ENCODE measurements at regions not wholly inside any gene's neighbourhood (a gene's known extent, or its start where the extent isn't known, plus 50 kb on each side); places are given as distances from the start of the nearest gene placed in this dataset.
"Not testable (repeated sequence)": the region's sequence is repeated elsewhere in the genome, so short reads cannot be mapped to it uniquely, and the experiment has no call there.

- no peaks in the 10 kb centered on the region for H3K36me3 Mint-ChIP-seq
- H3K9me3 Mint-ChIP-seq: peaks cover 0 to 3% of the 10 kb centered on the region in 2 donors
- H3K4me1 Mint-ChIP-seq: no peaks in the 10 kb centered on the region
- no peak overlapping the region for H3K4me3 Mint-ChIP-seq
- no peaks in the 10 kb centered on the region for H3K27me3 Mint-ChIP-seq
- ATAC-seq (replicated peaks): no peak
- H3K27ac Mint-ChIP-seq: no peak overlapping the region
- no peak for DNase-seq
Measured at GRCh38 chr1:232704256-232704655, 74.3 kb upstream of the SIPA1L2 start.

- H3K4me1 Mint-ChIP-seq: no peaks in the 10 kb centered on the region
- no peaks in the 10 kb centered on the region for H3K27me3 Mint-ChIP-seq
- ATAC-seq (replicated peaks): no peak
- H3K4me3 Mint-ChIP-seq: no peak overlapping the region
- H3K9me3 Mint-ChIP-seq: peaks cover 0 to 3% of the 10 kb centered on the region in 2 donors
- H3K36me3 Mint-ChIP-seq: no peaks in the 10 kb centered on the region
- DNase-seq: no peak
- H3K27ac Mint-ChIP-seq: no peak overlapping the region
Measured at GRCh38 chr1:232704694-232705680, 75.1 kb upstream of the SIPA1L2 start.

DNA sequence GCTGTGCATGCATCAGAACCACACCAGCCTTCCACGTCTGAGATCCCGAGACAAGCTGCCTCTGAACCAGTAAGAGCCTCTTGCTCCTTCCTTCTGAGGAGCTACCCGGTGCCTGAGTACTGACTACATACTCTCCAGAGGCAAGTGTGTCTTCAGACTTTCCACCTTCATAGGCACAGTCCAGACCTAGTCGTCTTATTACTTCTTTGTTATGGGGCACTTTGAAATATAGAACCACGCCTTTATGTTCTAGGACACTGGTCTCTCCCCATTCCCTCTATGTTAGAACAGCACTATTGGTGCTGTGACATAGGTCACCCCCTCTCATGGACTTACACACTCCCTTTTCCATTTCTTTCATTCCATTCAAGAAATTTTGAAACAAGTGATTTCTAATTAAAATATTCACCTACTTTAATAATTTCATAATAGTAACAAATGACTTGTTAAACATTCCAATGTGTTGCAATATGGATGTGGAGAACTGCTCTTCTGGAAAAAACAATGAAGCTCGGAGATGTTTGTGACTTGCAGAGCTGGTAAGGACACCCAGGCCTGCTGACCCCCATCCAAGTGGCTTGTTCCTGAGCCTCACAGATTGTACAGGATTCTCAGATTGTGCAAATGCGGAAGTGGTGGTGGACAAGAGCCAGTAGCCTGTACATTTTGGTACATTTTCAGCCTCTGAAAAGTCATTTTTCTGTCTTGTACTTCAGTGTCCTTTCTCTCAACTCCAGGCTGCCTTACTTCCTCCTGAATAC lies 76.1 kb upstream of the SIPA1L2 start:
- Mint-ChIP-seq H3K4me1 (no peaks in the 10 kb centered on the region), H3K36me3 (no peaks in the 10 kb centered on the region), H3K4me3 (no peak overlapping the region), H3K27ac (no peak overlapping the region), H3K27me3 (no peaks in the 10 kb centered on the region), H3K9me3 (peaks cover 0 to 3% of the 10 kb centered on the region in 2 donors)
- no peak for ATAC-seq (replicated peaks)
- DNase-seq: no peak

DNA sequence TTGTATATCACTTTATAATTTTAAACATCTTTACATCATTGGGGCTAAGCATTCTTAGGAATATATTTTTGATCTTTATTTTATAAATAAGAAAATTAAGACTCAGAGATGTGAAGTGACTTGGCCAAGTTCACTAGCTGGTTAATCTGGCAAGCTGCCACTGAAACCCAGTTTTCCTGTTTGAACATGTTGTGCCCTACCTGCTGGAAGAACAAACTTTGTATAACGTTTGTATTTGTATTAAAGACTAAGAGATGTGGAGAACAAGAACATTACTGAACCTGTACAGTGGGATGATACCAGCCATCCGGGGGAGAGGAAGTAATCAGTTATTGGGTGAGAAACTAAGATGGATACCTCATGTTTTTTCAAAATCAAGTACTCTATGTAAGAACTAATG lies 77.2 kb upstream of the SIPA1L2 start:
- DNase-seq (no peak), ATAC-seq (replicated peaks) (no peak)
- Mint-ChIP-seq H3K4me1 (no peaks in the 10 kb centered on the region), H3K36me3 (no peaks in the 10 kb centered on the region), H3K9me3 (no peaks in the 10 kb centered on the region), H3K4me3 (no peak overlapping the region), H3K27ac (no peak overlapping the region), H3K27me3 (no peaks in the 10 kb centered on the region)

GRCh38 chr1:232709386-232709785 lies 79.5 kb upstream of the SIPA1L2 start:
- ATAC-seq (replicated peaks) (no peak), DNase-seq (no peak)
- H3K4me3 Mint-ChIP-seq: no peak overlapping the region
- no peaks in the 10 kb centered on the region for H3K36me3 Mint-ChIP-seq
- no peak overlapping the region for H3K27ac Mint-ChIP-seq
- peaks cover 4% of the 10 kb centered on the region in 2 donors for H3K9me3 Mint-ChIP-seq
- no peaks in the 10 kb centered on the region for H3K4me1 Mint-ChIP-seq
- no peaks in the 10 kb centered on the region for H3K27me3 Mint-ChIP-seq

DNA sequence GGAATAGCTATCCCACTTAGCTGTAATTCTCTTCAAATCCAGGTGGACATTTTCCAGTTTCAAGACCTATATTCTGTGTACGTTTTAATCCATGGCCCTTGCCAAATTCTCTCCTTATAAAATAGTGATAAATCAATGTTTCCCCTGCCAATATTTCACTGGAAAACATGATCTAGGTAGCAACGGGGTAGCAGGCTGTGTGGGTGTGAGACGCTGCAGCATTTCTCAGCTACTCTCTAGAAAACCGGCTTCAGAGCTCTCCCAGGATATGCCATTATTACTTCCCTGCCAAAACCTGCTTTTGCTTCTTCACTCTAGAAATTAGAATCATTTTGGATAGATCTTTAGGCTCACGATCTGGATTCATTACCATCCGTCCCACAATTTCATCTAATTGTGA lies 82.1 kb upstream of the SIPA1L2 start:
- ATAC-seq (replicated peaks) (no peak), DNase-seq (no peak)
- no peaks in the 10 kb centered on the region for H3K27me3 Mint-ChIP-seq
- H3K9me3 Mint-ChIP-seq: peaks cover 4% of the 10 kb centered on the region in 2 donors
- no peak overlapping the region for H3K27ac Mint-ChIP-seq
- H3K4me3 Mint-ChIP-seq: no peak overlapping the region
- H3K36me3 Mint-ChIP-seq: no peaks in the 10 kb centered on the region
- no peaks in the 10 kb centered on the region for H3K4me1 Mint-ChIP-seq

DNA sequence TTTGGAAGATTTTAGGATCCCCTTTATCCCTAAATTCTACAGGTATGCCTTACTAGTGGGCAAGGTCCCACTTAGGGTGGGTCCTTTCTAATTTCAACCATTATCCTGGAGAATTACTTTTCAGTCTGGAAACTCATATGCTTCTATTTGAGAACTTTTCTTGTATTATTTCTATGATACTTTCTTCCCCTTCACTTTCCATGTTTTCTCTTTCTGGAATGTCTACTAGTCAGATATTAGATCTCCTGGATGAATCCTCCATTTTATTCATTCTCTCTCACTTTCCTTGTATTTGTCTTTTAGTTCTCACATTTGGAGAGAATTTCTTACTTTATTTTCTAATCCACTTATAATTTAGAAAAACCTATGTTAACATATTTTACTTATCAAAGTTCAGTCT lies 83.9 kb upstream of the SIPA1L2 start:
- Mint-ChIP-seq H3K27me3 (no peaks in the 10 kb centered on the region), H3K36me3 (no peaks in the 10 kb centered on the region), H3K4me1 (no peaks in the 10 kb centered on the region), H3K4me3 (no peak overlapping the region), H3K27ac (no peak overlapping the region), H3K9me3 (peaks cover 4% of the 10 kb centered on the region in 2 donors)
- ATAC-seq (replicated peaks) (no peak), DNase-seq (no peak)

DNA sequence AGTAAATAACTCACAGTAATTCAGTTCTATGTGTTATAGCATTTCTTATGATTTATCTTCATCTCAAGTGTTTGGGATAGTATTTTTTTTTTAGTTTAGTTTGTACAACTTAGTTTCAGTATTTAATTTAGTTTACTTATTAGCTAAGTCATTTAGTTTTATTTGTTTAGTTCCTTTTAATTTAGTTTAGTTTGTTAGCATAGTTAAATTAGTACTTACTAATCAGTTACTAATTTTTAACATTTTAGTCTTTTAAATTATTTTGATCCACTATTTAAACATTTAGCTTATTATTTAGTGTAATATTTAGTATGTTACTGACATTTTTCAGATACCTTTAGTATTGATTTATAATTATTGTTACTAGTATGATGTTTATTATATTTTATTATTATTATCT lies 85.2 kb upstream of the SIPA1L2 start:
- DNase-seq (no peak), ATAC-seq (replicated peaks) (no peak)
- no peak overlapping the region for H3K27ac Mint-ChIP-seq
- no peak overlapping the region for H3K4me3 Mint-ChIP-seq
- H3K36me3 Mint-ChIP-seq: no peaks in the 10 kb centered on the region
- H3K4me1 Mint-ChIP-seq: peaks cover under 1 to 2% of the 10 kb centered on the region in 2 donors
- H3K27me3 Mint-ChIP-seq: peaks cover 0 to 2% of the 10 kb centered on the region in 2 donors
- H3K9me3 Mint-ChIP-seq: peaks cover 4 to 6% of the 10 kb centered on the region in 2 donors

DNA sequence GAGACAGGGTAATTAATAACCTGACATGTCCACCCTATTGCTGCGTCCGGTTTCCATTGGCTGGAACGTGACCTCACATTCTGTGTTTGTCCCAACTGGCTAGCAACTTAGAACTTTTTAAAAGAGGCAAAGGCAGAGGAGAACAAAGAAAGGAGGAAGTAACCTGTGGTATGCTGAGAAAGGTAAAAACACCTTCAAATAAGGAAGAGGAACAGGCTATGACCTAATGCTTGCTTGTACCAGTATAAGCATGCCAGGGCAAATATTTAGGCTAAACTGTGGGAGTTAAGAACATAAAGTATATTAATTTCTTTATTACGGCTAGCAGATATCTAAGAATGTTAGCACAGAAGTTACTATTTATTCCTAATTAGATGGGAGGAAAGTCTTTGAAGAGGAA lies 87.3 kb upstream of the MAP10 start:
- not testable (repeated sequence) for H3K9me3 Mint-ChIP-seq; H3K4me3 Mint-ChIP-seq; DNase-seq; H3K4me1 Mint-ChIP-seq; ATAC-seq (replicated peaks); H3K36me3 Mint-ChIP-seq; H3K27me3 Mint-ChIP-seq; H3K27ac Mint-ChIP-seq

DNA sequence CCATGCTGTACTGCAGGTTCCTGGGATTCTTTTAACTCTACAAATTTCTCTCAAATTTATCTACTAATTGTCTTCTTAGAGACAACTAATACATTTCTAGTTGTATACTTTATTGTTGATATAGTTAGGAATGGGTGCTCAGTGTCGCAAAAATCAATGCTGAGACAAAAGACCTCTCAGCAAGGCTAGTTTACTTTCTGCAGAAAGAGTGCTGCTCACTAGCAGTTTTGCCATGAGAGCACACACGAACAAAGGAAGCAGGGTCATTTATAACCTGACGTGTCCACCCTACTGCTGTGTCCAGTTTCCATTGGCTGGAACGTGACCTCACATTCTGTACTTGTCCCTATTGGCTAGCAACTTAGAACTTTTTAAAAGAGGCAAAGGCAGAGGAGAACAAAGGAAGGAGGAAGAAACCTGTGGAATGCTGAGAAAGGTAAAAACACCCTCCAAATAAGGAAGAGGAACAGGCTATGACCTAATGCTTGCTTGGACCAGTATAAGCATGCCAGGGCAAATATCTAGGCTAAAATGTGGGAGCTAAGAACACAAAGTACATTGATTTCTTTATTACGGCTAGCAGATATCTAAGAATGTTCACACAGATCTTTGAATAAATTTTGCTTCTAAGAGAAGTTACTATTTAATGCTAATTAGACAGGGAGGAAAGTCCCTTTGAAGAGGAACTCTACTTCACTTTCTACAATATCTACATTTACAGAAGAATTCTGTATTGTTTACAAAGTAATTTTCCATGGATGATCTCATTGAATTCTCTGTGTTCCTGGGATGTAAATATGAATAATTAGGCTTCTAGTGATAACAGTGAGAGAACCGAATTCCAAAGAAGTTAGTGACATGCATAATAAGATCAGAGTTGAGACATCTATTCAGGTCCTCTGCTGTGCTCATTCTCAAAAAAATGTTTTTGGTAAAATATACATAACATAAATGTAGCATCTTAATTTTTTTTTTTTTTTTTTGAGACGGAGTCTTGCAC lies 86.0 kb upstream of the MAP10 start:
- no peaks in the 10 kb centered on the region for H3K36me3 Mint-ChIP-seq
- peaks cover 2 to 5% of the 10 kb centered on the region in 2 donors for H3K4me1 Mint-ChIP-seq
- no peak overlapping the region for H3K27ac Mint-ChIP-seq
- H3K4me3 Mint-ChIP-seq: no peak overlapping the region
- peaks cover 0 to 3% of the 10 kb centered on the region in 2 donors for H3K9me3 Mint-ChIP-seq
- ATAC-seq (replicated peaks) (no peak), DNase-seq (no peak)
- H3K27me3 Mint-ChIP-seq: peaks cover 0 to 6% of the 10 kb centered on the region in 2 donors

DNA sequence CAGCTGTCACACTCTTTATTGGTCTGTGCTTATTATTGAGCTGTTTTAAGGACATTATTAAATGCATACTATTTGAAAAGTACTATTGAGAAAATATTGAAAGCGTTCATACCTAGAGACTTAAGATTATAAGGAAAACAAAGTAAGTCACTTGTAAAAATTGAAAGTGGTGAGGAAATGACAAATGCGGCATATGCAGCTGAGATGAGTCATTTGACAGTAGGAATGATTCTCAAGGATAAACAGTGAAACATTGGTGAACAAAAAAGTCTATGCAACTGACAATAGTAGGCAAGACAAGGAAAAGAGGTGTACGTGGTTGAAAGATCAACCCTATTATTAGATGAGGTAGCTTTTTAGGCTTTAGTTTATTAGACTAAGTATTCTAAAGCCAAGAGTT lies 82.6 kb upstream of the MAP10 start:
- no peak for DNase-seq

DNA sequence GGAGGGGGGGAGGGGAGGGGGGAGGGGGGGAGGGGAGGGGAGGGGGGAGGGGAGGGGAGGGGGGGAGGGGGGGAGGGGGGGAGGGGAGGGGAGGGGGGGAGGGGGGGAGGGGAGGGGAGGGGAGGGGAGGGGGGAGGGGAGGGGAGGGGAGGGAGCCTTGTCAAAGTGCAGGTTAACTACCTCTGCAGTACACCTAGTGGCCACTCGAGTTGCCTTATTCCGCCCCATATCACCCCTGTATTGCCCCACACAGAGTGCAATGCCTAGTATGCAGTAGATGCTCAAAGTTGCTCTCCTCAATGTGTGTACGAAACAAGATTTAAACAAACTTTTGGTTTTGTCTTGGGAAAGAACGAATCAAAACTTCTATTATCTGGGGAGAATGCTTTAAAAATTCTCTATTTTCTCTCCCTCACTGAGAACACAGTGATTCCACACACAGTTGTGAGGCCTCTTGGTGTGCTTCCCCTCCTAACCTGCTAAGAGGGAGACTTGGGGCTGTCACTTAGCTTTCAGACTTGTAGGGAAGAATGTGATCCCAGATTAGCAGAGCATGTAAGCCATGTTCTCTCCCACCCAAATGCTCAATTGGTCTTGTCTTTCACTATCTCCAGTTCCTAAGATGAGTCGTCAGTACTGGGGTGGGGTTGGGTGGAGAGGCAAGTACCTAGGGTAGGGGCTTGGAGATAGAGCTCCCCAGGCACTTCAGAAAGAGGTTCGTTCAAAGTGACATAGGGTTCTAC lies 79.7 kb upstream of the MAP10 start:
- no peak for DNase-seq
- peaks cover 8 to 16% of the 10 kb centered on the region in 2 donors for H3K27me3 Mint-ChIP-seq
- peaks cover 11 to 12% of the 10 kb centered on the region in 2 donors for H3K4me1 Mint-ChIP-seq
- H3K36me3 Mint-ChIP-seq: no peaks in the 10 kb centered on the region
- peak; percentile 52 to 69 for ATAC-seq (replicated peaks)
- H3K27ac Mint-ChIP-seq: no peak overlapping the region
- H3K4me3 Mint-ChIP-seq: no peak overlapping the region
- H3K9me3 Mint-ChIP-seq: peaks cover 0 to 2% of the 10 kb centered on the region in 2 donors

More for the DNA sequence above, 82.6 kb upstream of the MAP10 start:
- ATAC-seq (replicated peaks): no peak
- Mint-ChIP-seq H3K27me3 (peaks cover under 1 to 14% of the 10 kb centered on the region in 2 donors), H3K27ac (no peak overlapping the region), H3K9me3 (peaks cover 0 to 3% of the 10 kb centered on the region in 2 donors), H3K4me3 (no peak overlapping the region), H3K36me3 (no peaks in the 10 kb centered on the region), H3K4me1 (peaks cover 12 to 16% of the 10 kb centered on the region in 2 donors)

- DNase-seq (no peak), ATAC-seq (replicated peaks) (peak; percentile 50 to 52)
- no peak overlapping the region for H3K4me3 Mint-ChIP-seq
- peaks cover 8 to 16% of the 10 kb centered on the region in 2 donors for H3K27me3 Mint-ChIP-seq
- no peaks in the 10 kb centered on the region for H3K36me3 Mint-ChIP-seq
- H3K4me1 Mint-ChIP-seq: peaks cover 11 to 12% of the 10 kb centered on the region in 2 donors
- no peak overlapping the region for H3K27ac Mint-ChIP-seq
- H3K9me3 Mint-ChIP-seq: peaks cover 0 to 2% of the 10 kb centered on the region in 2 donors
Measured at GRCh38 chr1:232726048-232726779, 79.0 kb upstream of the MAP10 start.
